Muscle layer of duodenum (tissue), 2 donors: ENCODE measurements at regions not wholly inside any gene's neighbourhood (a gene's known extent, or its start where the extent isn't known, plus 50 kb on each side); places are given as distances from the start of the nearest gene placed in this dataset.
"Not testable (repeated sequence)": the region's sequence is repeated elsewhere in the genome, so short reads cannot be mapped to it uniquely, and the experiment has no call there.

Experiments
- H3K27ac ChIP-seq: one replicate; pipeline ENCODE4 v1.7.0; 2013; ENCODE audit warnings: mild to moderate bottlenecking, low read length
- H3K27me3 ChIP-seq: one replicate; pipeline ENCODE4 v1.7.0; 2013; ENCODE audit warnings: low read depth, mild to moderate bottlenecking, control low read depth, low read length
- H3K36me3 ChIP-seq, 2 donors: one replicate each; pipeline ENCODE4 v1.7.0; 2013; ENCODE audit warnings: low read length in 2 of 2, control low read depth in 1 of 2, mild to moderate bottlenecking in 1 of 2; ENCODE audit not compliant: insufficient read depth in 2 of 2, control insufficient read depth in 1 of 2
- H3K4me1 ChIP-seq, 2 donors: one replicate each; pipeline ENCODE4 v1.7.0; 2013; ENCODE audit warnings: low read length in 2 of 2, mild to moderate bottlenecking in 2 of 2, control low read depth in 1 of 2, moderate library complexity in 1 of 2; ENCODE audit not compliant: insufficient read depth in 2 of 2, control insufficient read depth in 1 of 2
- H3K4me3 ChIP-seq, 2 donors: one replicate each; pipeline ENCODE4 v1.7.0; 2013; ENCODE audit warnings: low read length in 2 of 2, low read depth in 1 of 2, mild to moderate bottlenecking in 1 of 2
- H3K9me3 ChIP-seq, 2 donors: one replicate each; pipeline ENCODE4 v1.7.0; 2013; ENCODE audit warnings: low read length in 2 of 2, control low read depth in 1 of 2, mild to moderate bottlenecking in 1 of 2; ENCODE audit not compliant: control insufficient read depth in 1 of 2
- donor health status: healthy.

- H3K9me3 ChIP-seq, H3K4me3 ChIP-seq, H3K36me3 ChIP-seq, H3K4me1 ChIP-seq, H3K27me3 ChIP-seq, H3K27ac ChIP-seq: not testable (repeated sequence)
Measured at GRCh38 chr18:1785980-1786379, 785.3 kb downstream of the METTL4 start.

GRCh38 chr18:1796636-1797035, 774.7 kb downstream of the METTL4 start:
- peaks cover 0 to 5% of the 10 kb centered on the region in 2 donors for H3K9me3 ChIP-seq
- no peak overlapping the region for H3K27ac ChIP-seq
- no peaks in the 10 kb centered on the region for H3K36me3 ChIP-seq
- no peaks in the 10 kb centered on the region for H3K27me3 ChIP-seq
- H3K4me3 ChIP-seq, result no peak overlapping the region
- H3K4me1 ChIP-seq, result no peaks in the 10 kb centered on the region

GRCh38 chr18:1797235-1797634, 774.1 kb downstream of the METTL4 start:
- H3K27me3 ChIP-seq, result no peaks in the 10 kb centered on the region
- peaks cover 0 to 5% of the 10 kb centered on the region in 2 donors for H3K9me3 ChIP-seq
- no peak overlapping the region for H3K4me3 ChIP-seq
- no peak overlapping the region for H3K27ac ChIP-seq
- no peaks in the 10 kb centered on the region for H3K36me3 ChIP-seq
- H3K4me1 ChIP-seq, result no peaks in the 10 kb centered on the region

- Histone ChIP-seq H3K4me1 (no peaks in the 10 kb centered on the region), H3K27me3 (no peaks in the 10 kb centered on the region), H3K4me3 (no peak overlapping the region), H3K9me3 (no peaks in the 10 kb centered on the region), H3K27ac (no peak overlapping the region), H3K36me3 (no peaks in the 10 kb centered on the region)
Measured at GRCh38 chr18:1805521-1805920, 765.8 kb downstream of the METTL4 start.

GRCh38 chr18:1806884-1807615, 764.3 kb downstream of the METTL4 start:
- H3K27ac ChIP-seq, result no peak overlapping the region
- H3K4me1 ChIP-seq, result no peaks in the 10 kb centered on the region
- no peaks in the 10 kb centered on the region for H3K36me3 ChIP-seq
- H3K4me3 ChIP-seq, result no peak overlapping the region
- no peaks in the 10 kb centered on the region for H3K27me3 ChIP-seq
- no peaks in the 10 kb centered on the region for H3K9me3 ChIP-seq

- Histone ChIP-seq H3K9me3 (no peaks in the 10 kb centered on the region), H3K27ac (no peak overlapping the region), H3K36me3 (no peaks in the 10 kb centered on the region), H3K4me1 (no peaks in the 10 kb centered on the region), H3K4me3 (no peak overlapping the region), H3K27me3 (no peaks in the 10 kb centered on the region)
Measured at GRCh38 chr18:1811282-1811681, 760.0 kb downstream of the METTL4 start.

GRCh38 chr18:1825296-1825695, 746.0 kb downstream of the METTL4 start:
- Histone ChIP-seq H3K4me1 (no peaks in the 10 kb centered on the region), H3K9me3 (no peaks in the 10 kb centered on the region), H3K27ac (no peak overlapping the region), H3K4me3 (no peak overlapping the region), H3K27me3 (no peaks in the 10 kb centered on the region), H3K36me3 (no peaks in the 10 kb centered on the region)

- no peak overlapping the region for H3K27ac ChIP-seq
Measured at GRCh38 chr18:1840878-1841277, 730.4 kb downstream of the METTL4 start.

GRCh38 chr18:1846640-1847039, 724.7 kb downstream of the METTL4 start:
- H3K36me3 ChIP-seq, result no peaks in the 10 kb centered on the region
- H3K9me3 ChIP-seq, result no peaks in the 10 kb centered on the region
- no peak overlapping the region for H3K27ac ChIP-seq
- H3K27me3 ChIP-seq, result no peaks in the 10 kb centered on the region
- H3K4me3 ChIP-seq, result no peak overlapping the region
- no peaks in the 10 kb centered on the region for H3K4me1 ChIP-seq

More at GRCh38 chr18:1840878-1841277, 730.4 kb downstream of the METTL4 start:
- H3K36me3 ChIP-seq, result no peaks in the 10 kb centered on the region
- H3K4me3 ChIP-seq, result no peak overlapping the region
- H3K9me3 ChIP-seq, result no peaks in the 10 kb centered on the region
- H3K27me3 ChIP-seq, result no peaks in the 10 kb centered on the region
- no peaks in the 10 kb centered on the region for H3K4me1 ChIP-seq

- Histone ChIP-seq H3K27ac (no peak overlapping the region), H3K9me3 (no peaks in the 10 kb centered on the region), H3K27me3 (no peaks in the 10 kb centered on the region), H3K36me3 (no peaks in the 10 kb centered on the region), H3K4me1 (no peaks in the 10 kb centered on the region), H3K4me3 (no peak overlapping the region)
Measured at GRCh38 chr18:1848716-1849115, 722.6 kb downstream of the METTL4 start.

GRCh38 chr18:1849386-1849785, 721.9 kb downstream of the METTL4 start:
- Histone ChIP-seq H3K4me3 (no peak overlapping the region), H3K4me1 (no peaks in the 10 kb centered on the region), H3K27ac (no peak overlapping the region), H3K9me3 (no peaks in the 10 kb centered on the region), H3K27me3 (no peaks in the 10 kb centered on the region), H3K36me3 (no peaks in the 10 kb centered on the region)

- not testable (repeated sequence) for H3K4me3 ChIP-seq, H3K4me1 ChIP-seq, H3K9me3 ChIP-seq, H3K36me3 ChIP-seq, H3K27ac ChIP-seq, H3K27me3 ChIP-seq
Measured at GRCh38 chr18:1857281-1857680, 714.0 kb downstream of the METTL4 start.
